ENCODE measurements at regions not wholly inside any gene's neighbourhood (a gene's known extent, or its start where the extent isn't known, plus 50 kb on each side); places are given as distances from the start of the nearest gene placed in this dataset.

DNA sequence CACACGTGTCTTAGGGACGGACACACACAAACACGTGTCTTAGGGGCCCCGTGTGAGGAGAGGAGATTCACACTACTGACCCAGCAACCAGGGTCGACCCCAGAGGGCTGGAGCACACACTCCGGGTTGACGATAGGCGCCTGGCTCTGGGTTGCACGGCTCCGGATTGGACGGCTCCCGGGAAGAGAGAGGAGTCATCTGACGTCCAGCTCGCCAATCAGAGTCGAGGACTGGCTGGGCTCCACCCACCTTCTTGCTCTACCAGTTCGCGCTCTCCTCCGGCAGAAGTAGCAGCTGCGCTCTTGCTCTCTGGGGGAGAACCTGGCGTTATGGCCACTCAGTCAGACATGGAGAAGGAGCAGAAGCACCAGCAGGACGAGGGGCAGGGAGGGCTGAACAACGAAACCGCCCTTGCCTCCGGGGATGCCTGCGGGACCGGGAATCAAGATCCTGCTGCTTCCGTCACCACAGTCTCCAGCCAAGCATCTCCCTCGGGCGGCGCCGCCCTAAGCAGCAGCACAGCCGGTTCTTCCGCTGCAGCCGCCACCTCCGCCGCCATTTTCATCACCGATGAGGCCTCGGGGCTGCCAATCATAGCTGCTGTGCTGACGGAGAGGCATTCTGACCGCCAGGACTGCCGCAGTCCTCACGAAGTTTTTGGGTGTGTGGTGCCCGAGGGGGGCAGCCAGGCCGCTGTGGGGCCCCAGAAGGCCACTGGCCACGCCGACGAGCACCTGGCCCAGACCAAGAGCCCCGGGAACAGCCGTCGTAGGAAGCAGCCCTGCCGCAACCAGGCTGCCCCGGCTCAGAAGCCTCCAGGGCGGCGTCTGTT is 74.3 kb downstream of the NUDT10 start:
- Histone ChIP-seq H3K9me3 (no peaks in the 10 kb centered on the region), H3K4me1 (no peaks in the 10 kb centered on the region), H3K36me3 (no peaks in the 10 kb centered on the region), H3K27me3 (no peaks in the 10 kb centered on the region), H3K4me3 (ENCODE audit: low read depth, low read length) (no peak overlapping the region)
- no peak for DNase-seq
- TF ChIP-seq, protein P1, sequence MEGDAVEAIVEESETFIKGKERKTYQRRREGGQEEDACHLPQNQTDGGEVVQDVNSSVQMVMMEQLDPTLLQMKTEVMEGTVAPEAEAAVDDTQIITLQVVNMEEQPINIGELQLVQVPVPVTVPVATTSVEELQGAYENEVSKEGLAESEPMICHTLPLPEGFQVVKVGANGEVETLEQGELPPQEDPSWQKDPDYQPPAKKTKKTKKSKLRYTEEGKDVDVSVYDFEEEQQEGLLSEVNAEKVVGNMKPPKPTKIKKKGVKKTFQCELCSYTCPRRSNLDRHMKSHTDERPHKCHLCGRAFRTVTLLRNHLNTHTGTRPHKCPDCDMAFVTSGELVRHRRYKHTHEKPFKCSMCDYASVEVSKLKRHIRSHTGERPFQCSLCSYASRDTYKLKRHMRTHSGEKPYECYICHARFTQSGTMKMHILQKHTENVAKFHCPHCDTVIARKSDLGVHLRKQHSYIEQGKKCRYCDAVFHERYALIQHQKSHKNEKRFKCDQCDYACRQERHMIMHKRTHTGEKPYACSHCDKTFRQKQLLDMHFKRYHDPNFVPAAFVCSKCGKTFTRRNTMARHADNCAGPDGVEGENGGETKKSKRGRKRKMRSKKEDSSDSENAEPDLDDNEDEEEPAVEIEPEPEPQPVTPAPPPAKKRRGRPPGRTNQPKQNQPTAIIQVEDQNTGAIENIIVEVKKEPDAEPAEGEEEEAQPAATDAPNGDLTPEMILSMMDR (IDR thresholded peaks at IDR 0.05; ENCODE audit: low read depth, low read length): no peak

DNA sequence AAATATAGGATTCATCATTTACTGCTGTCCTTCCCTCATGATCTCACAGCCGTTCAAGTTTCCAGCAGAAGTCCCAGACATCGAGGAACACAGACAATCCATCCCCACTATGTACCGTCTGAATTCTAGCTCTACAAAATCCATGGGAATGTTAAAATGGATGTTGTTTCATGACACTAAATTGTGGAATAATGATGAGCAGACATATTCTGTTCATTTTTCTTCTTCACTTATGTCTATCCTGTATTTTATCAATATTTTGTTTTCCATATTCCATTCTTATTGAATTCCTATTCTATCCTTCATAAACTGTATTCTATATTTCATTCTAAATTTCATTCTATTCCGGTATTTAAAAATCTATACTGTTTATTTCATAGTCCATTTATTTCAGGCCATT is 71.8 kb downstream of the NUDT10 start:
- H3K4me3 ChIP-seq (ENCODE audit: low read depth, low read length): no peak overlapping the region
- no peaks in the 10 kb centered on the region for H3K9me3 ChIP-seq
- H3K36me3 ChIP-seq: no peaks in the 10 kb centered on the region
- H3K27me3 ChIP-seq: no peaks in the 10 kb centered on the region
- H3K4me1 ChIP-seq: no peaks in the 10 kb centered on the region
- TF ChIP-seq, protein P1 (IDR thresholded peaks at IDR 0.05; ENCODE audit: low read depth, low read length): no peak
- no peak for DNase-seq

DNA sequence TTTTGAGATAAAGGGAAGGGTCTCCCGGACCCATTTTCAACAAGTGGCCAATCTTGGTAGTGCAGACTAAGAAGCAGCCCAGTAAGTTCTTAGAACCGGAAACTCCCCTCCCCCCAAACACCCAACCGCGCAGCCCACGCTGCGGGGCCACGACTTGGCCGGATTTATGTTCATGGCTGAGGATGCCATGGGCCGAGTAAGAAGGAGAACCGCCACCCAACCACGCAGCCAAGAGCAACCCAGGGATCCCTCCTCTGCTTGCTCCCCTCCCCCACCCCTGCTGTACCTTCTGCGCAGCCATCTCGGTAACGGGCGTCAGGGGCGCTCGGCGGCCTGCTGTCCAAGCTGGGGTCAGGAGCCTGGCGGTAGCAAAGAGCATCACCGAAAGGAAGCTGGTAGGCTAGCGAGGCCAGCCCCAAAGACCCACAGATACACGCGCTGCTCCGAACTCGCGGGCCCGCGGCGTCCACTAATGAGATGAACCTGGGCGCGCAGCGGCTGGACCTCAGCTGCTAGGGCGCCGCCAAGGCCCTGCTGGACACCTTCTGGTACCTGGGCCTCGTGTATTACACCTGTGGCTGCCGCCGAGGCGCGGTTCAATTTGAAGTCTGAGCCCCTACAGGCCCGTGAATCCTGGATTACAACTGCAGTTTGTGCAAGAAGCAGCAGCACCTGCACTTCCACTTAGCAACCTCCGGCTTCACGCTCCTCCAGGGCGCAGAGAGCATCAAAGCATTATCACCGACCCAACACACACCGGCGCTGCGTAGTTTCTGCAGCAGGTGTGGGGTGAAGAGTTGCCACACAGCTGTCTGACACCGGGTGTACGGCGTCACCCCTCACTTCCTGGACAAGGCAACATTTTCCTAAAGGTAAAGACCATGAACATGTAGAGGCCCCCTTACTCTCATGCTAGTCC is 63.4 kb downstream of the NUDT10 start:
- Histone ChIP-seq H3K4me3 (ENCODE audit: low read depth, low read length) (peak overlapping the region; percentile 54), H3K27me3 (no peaks in the 10 kb centered on the region), H3K9me3 (no peaks in the 10 kb centered on the region), H3K4me1 (no peaks in the 10 kb centered on the region), H3K36me3 (no peaks in the 10 kb centered on the region)
- DNase-seq: peak; percentile 35
- TF ChIP-seq, protein P1 (IDR thresholded peaks at IDR 0.05; ENCODE audit: low read depth, low read length): peak; percentile 19; the same call in 1 of the 2 replicates

DNA sequence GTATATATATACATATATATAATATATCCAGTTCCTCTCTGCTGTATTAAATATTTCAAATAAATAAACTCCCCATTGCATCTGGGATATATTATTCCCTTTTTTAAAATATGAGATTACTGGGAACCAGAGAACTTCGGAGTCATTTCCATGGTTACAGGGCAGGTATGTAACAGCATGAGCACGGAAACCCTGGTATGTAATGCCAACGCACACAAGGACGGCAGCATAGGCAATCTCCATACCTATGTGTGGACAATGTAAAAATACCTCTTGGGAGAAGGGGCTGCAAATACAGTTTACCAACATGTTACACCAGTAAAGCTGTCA is 62.8 kb downstream of the NUDT10 start:
- Histone ChIP-seq H3K4me3 (ENCODE audit: low read depth, low read length) (peak overlapping the region; percentile 54), H3K4me1 (no peaks in the 10 kb centered on the region), H3K27me3 (no peaks in the 10 kb centered on the region), H3K36me3 (no peaks in the 10 kb centered on the region), H3K9me3 (no peaks in the 10 kb centered on the region)
- no peak for DNase-seq
- TF ChIP-seq, protein P1 (IDR thresholded peaks at IDR 0.05; ENCODE audit: low read depth, low read length): no peak; the same call in 1 of the 2 replicates

Data from BE2C (cell line).